ENCODE measurements at regions not wholly inside any gene's neighbourhood (a gene's known extent, or its start where the extent isn't known, plus 50 kb on each side); places are given as distances from the start of the nearest gene placed in this dataset.
"Not testable (repeated sequence)": the region's sequence is repeated elsewhere in the genome, so short reads cannot be mapped to it uniquely, and the experiment has no call there.

GRCh38 chr2:14996351-14997014, 364.0 kb downstream of the LRATD1 start:
- no peak for DNase-seq

GRCh38 chr2:14998546-14998945, 366.0 kb downstream of the LRATD1 start:
- no peak for DNase-seq

- no peak for DNase-seq
Measured at GRCh38 chr2:14999114-14999661, 366.7 kb downstream of the LRATD1 start.

- DNase-seq, result not testable (repeated sequence)
Measured at GRCh38 chr2:15002519-15002918, 370.0 kb downstream of the LRATD1 start.

- DNase-seq, result no peak
Measured at GRCh38 chr2:15006667-15007066, 374.1 kb downstream of the LRATD1 start.

- no peak for DNase-seq
Measured at GRCh38 chr2:15009681-15010080, 377.2 kb downstream of the LRATD1 start.

- no peak for DNase-seq
Measured at GRCh38 chr2:15010346-15010745, 377.8 kb downstream of the LRATD1 start.

- DNase-seq, result no peak
Measured at GRCh38 chr2:15018814-15019213, 386.3 kb downstream of the LRATD1 start.

- DNase-seq, result no peak
Measured at GRCh38 chr2:15023221-15023620, 390.7 kb downstream of the LRATD1 start.

- no peak for DNase-seq
Measured at GRCh38 chr2:15028406-15028805, 395.9 kb downstream of the LRATD1 start.

- no peak for DNase-seq
Measured at GRCh38 chr2:15031745-15032240, 399.3 kb downstream of the LRATD1 start.

GRCh38 chr2:15034246-15034645, 401.7 kb downstream of the LRATD1 start:
- no peak for DNase-seq

GRCh38 chr2:15034860-15035259, 402.3 kb downstream of the LRATD1 start:
- no peak for DNase-seq

GRCh38 chr2:15038366-15039364, 406.1 kb downstream of the LRATD1 start:
- peak in 1 of 2 experiments; percentile 33 for DNase-seq

GRCh38 chr2:15040429-15041084, 408.0 kb downstream of the LRATD1 start:
- no peak for DNase-seq

GRCh38 chr2:15041429-15041837, 408.9 kb downstream of the LRATD1 start:
- no peak for DNase-seq

- no peak for DNase-seq
Measured at GRCh38 chr2:15042801-15043217, 410.3 kb downstream of the LRATD1 start.

- no peak for DNase-seq
Measured at GRCh38 chr2:15043336-15044058, 411.0 kb downstream of the LRATD1 start.

- no peak for DNase-seq
Measured at GRCh38 chr2:15045054-15045453, 412.5 kb downstream of the LRATD1 start.

GRCh38 chr2:15047184-15047583, 414.7 kb downstream of the LRATD1 start:
- no peak for DNase-seq

GRCh38 chr2:15048000-15048399, 415.5 kb downstream of the LRATD1 start:
- no peak for DNase-seq
